Stimulated activated CD4-positive, alpha-beta T cell treated with anti-CD3 and anti-CD28 coated beads, Interleukin-15, amount 100 ng/mL, for 48 hours (primary cell): ENCODE measurements at regions not wholly inside any gene's neighbourhood (a gene's known extent, or its start where the extent isn't known, plus 50 kb on each side); places are given as distances from the start of the nearest gene placed in this dataset.

Experiments
- DNase-seq, 2 donors: peaks; one replicate each; pipeline ENCODE4 v3.0.0-alpha.2; 2020; ENCODE audit warnings: low read depth in 2 of 2

DNA sequence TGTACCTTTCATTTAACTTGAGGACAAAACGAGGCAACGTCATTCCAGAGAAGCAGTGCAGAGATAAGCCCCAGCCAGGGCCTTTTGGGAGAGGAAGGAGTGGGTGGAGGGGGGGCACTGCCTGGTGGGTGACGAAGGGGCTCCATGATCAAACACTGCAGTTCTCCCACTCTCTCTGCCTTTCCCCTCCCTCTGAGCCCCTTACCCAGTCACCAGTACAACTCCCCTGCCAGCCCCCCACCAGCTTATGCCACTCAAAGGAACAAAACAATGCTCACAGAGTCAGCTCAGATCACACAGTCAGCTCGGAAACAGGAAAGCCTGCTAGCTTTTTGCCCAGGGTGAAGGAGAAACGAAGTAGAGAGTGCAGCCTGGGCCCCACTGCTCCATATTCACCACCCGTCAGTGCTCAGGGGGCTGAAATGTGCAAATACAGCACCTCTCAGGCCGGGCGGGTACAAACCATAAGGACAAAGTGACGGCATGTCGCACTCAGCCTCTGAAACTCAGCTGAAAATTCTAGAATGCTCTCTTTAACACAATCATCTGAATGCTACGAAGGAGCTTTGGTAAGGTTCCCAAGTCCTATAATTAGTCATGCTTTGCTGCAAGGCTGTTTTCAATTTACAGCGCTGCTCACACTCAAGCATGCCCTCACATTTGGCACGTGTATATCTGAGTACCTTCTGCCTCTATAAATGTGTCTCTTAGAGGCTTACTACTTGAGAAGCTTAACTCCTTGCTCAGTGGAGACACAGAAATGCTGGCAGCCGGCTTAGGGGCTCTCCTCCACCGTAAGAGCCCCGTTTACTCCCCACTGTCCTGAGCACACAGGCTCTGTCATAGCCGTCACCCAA, 65.8 kb upstream of the RAB4A start:
- no peak for DNase-seq

DNA sequence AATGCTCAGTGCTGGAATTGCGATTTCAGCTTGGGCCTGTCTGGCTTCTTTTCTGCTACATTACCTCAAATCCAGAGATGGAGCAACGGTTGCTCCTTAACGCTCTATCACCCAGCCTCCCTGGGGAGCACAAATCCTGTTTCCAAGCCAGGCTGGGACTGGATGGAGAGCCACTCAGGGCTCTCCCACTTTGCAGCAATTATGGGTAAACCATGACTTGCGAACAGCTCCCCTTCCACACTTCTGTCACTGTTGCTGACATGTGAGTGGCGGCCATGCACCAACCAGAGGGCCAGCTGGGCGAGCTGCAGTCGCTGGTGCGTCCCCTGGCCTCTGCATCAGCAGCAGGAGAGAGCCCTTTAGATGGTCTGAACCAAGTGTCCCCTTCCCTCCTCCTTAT, 65.1 kb upstream of the RAB4A start:
- DNase-seq, result no peak

DNA sequence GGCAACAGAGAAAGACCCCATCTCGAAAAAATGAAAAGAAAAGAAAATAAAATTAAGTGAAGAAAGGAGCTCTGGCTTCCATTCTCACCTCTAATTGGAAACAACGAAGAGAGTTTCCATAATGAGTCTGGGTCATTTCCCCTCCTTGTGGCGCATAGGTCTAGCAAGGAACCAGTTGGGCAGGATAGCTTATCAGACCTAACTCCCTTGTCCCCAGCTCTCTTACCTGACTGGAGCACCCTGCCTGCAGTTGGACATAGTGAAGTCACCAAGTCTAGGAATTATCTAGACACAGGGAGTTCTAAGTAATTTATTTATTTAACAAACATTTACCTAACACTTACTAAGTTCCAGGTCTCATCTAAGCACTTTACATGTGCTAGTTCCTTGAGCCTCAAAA, 63.0 kb upstream of the RAB4A start:
- DNase-seq, result no peak

DNA sequence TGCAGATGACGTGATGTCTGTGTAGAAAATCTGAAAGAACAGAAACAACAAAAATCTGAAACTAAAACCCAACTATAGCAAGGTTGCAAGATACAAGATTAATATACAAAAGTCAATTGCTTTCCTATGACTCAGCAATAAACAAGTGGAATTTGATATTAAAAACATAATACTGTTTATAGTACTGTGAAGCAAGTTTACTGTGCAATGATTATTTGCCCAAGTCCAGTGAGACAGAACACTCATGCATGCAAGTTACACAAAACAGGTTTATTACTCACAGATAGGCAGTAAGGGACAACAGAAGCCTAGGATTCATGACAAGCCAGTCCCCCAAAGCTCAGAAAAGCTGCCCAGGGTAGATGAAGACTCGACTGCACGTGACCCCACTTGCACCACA, 62.4 kb upstream of the RAB4A start:
- DNase-seq, result no peak

DNA sequence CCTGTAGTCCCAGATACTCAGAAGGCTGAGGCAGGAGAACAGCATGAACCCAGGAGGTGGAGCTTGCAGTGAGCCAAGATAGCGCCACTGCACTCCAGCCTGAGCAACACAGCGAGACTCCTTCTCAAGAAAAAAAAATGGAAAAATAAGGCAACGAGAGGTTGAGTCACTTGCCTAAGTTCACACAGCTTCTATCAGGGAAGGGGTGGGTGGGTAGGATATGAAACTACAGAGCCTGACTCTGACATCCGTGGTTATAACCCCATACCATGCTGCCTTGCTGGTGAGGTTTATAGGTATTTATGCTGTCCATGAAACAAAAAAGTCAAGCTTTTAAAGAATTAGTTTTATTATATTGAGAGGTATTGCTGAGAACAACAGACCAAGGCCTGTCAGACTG, 61.5 kb upstream of the RAB4A start:
- DNase-seq, result no peak

DNA sequence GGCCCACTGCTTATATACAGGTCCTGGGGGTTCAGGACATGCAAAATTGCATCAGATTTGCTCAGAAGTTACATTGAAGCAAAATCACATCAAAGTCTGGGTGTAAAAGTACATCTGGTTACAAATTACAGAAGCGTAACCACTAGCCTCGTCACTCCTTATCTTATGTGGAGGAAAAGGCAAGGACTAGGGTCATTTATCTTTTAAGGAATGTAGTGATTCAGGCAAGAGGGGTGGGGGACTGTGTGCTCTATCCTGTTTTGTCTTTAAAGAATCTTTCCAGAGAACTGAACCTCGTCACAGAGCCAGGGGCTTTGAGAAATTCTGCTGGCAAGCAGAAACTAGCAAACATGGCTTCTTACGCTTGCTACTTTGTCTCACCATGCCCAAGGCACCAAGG, 61.1 kb upstream of the RAB4A start:
- no peak for DNase-seq

DNA sequence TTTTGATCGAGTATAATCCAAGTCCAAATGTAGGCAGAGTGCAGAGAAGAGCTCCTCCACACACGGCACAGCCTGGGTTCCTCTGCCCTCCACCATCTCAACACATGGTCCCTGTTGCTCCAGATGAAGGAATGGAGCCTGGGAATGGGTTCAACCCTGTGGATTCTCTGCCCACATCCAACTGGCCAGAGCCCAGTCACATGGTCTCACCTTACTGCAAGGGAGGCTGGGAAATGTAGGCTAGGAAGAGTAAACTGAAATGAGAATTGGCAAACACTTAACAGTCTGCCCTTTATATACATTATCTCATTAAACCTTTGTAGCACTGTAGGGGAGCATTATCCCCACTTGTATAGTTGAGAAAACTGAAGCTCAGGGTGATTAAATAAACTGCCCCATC, 60.1 kb upstream of the RAB4A start:
- no peak for DNase-seq

DNA sequence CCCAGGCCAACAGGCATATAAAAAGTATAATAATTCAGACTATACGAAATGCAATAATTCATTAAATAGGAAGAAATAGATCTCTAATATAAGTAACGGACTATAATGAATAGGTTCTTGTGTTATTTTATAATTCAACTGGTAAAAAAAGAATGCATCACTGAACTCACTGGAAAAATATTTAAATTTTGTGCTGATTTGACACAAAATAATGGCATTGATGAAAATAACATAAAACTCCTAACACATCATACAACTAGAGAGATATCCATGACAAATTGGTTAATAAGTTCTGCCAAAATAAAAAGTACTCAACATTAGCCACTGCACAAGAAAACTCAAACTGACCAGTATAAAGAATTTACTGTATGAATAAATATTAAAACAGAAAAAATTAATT, 57.1 kb upstream of the RAB4A start:
- no peak for DNase-seq

DNA sequence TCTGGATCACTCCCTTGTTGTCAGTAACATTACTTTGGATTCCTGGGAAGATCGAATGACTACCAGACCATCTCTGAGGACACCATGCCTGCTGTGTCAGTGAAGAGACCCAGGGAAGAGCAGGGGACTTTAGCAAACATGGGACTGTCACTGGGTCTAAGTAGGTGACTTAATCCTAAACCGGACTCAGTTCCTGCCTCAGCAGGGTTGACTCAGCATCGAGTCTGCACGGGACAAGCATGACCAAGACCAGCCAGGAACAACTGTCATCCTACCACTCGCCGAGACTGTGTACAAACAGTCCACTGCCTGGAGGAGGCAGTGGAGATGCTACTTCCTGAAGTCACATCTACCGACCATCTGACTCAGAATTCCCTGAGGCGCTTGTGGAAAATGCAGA, 53.2 kb upstream of the RAB4A start:
- no peak for DNase-seq

DNA sequence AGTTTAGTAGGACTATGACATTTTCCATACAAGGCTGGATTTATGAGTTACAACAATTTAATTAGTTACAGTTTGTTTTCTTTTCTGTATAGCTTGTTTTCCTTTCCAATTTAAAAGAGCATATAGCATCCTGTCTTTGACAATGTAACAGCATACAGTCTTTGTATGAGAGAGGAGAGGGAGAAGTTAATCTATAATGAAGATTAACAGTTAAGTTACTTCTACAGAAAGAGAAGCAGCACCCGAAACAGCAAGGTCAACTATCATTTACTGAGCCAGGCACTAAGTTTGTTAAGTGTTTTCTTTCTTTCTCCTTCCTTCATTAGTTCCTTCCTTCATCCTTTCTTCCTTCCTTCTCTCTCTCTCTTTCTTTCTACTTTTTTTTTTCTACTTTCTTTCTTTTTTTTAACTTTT, 52.3 kb upstream of the RAB4A start:
- no peak for DNase-seq

DNA sequence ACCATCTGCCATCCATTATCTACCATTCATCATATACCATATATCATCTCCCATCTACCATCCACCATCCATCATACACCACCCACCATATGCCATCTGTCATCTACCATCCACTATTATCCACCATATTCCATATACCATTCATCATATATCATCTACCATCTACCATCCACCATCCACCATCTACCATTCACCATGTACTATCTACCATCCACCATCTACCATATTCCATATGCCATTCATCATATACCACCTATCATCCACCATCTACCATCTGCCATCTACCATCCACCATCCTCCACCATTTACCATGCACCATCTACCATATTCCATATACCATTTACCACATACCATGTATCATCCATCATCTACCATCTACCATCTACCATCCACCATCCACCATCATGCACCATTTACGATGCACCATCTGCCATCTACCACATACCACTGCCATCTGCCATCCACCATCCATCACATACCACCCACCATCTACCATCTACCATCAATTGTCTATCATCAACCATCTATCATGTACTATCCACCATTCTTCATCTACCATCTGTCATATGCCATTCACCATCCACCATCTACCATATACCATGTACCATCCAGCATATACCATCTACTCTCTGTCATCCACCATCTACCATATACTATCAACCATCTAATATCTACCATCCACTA, 50.6 kb upstream of the RAB4A start:
- DNase-seq, result no peak

DNA sequence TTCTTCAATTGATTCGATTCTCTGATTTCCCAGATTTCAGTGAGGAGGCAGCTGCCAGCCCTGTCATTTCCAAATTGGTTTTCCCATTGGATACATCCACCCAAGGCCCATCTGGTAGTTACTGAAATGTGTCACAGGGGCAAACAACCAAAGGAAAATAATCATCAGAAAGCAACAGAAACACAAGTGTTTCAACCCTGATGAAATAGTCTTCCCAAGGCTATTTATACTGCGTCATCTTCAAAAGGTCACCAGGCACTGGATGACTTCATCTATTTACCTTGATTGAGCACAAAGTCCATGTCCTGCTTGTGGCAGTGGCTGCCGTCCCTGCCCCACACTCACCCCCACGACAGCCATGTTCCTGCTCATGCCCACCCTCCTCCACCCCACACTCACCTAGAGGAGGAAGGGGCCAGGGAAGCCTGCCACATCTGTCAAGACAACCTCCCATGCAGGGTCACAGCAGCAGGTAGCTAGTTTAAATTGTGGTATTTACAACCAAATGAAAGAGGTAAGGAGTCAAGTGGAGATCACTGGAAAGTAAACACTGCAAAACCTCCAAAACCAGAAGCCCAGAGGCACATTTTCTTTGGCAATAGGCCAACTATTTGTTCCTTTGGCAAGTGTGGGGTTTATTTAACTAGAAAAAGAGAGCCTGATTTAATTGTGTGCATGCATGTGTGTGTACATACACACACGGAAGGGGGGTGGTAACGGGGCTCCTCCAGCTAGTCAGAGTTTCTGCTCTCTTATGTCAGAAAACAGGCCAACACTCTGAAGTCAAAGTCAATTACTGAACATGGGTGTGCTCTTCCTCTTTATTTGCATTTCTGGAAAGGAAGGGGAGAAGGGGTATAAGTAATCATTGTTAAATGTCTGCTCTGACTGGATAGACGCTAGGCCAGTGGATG, 49.5 kb upstream of the RAB4A start:
- DNase-seq, result no peak
